ENCODE measurements at regions not wholly inside any gene's neighbourhood (a gene's known extent, or its start where the extent isn't known, plus 50 kb on each side); places are given as distances from the start of the nearest gene placed in this dataset.

DNA sequence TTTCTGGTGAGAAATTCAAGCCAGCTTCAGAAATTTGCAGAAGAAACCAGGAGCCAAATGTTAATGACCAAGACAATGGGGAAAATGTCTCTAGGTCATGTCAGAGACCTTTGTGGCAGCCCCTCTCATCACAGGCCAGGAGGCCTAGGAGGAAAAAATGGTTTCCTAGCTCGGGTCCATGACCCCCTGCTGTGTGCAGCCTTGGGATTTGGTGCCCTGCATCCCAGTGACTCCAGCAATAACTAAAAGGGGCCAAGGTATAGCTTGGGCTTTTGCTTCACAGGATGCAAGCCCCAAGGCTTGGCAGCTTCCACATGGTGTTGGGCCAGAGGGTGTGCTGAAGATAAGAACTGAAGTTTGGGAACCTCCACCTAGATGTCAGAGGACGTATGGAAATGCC is 814.7 kb upstream of the SLIT2 start:
- no peak for TF ChIP-seq REST (IDR thresholded peaks at IDR 0.05; ENCODE audit: insufficient replicate concordance, low read depth)
- TF ChIP-seq CTCF (IDR thresholded peaks at IDR 0.05; ENCODE audit: insufficient read depth, low read length): no peak
- no peak for TF ChIP-seq SPI1 (IDR thresholded peaks at IDR 0.05; ENCODE audit: borderline replicate concordance, low read depth)
- no peak for TF ChIP-seq POLR2AphosphoS5 (IDR thresholded peaks at IDR 0.05; ENCODE audit: low read depth)
- TF ChIP-seq GABPA (IDR thresholded peaks at IDR 0.05; ENCODE audit: low read depth): no peak

Data from HL-60 (cell line).